AG04449 (cell line): ENCODE measurements at regions not wholly inside any gene's neighbourhood (a gene's known extent, or its start where the extent isn't known, plus 50 kb on each side); places are given as distances from the start of the nearest gene placed in this dataset.

Source experiments
- CTCF ChIA-PET: fragments of 350-600 bp; formaldehyde crosslinking; extraction: SDS; loops from one replicate; lab custom pipeline; 2021; ENCODE audit warnings: antibody characterized with exemption; lab: Yijun Ruan, JAX
- POLR2A ChIA-PET: fragments of 400-600, 350-600 bp; formaldehyde crosslinking; extraction: SDS; loops from one replicate; lab custom pipeline; 2020; ENCODE audit warnings: antibody characterized with exemption, inconsistent platforms; lab: Yijun Ruan, JAX
- DNase-seq: peaks from one replicate; pipeline ENCODE4 v3.0.0-alpha.2; 2010; ENCODE audit warnings: low read depth, low spot score
- H3K4me3 ChIP-seq: 2 replicates; pipeline ENCODE4 v1.5.1; 2011; ENCODE audit warnings: low read depth, mild to moderate bottlenecking, control low read depth, low read length
- TF ChIP-seq, protein P1 (sequence below): IDR thresholded peaks from one replicate; pipeline ENCODE4 v1.5.1; 2011; ENCODE audit warnings: mild to moderate bottlenecking, moderate library complexity, low read length, control low read depth, inconsistent platforms; ENCODE audit not compliant: insufficient read depth; ENCODE audit errors: missing control alignments

- ChIA-PET POLR2A (no interaction called here), CTCF (no interaction called here)
- no peak for DNase-seq
- no peak overlapping the region for H3K4me3 ChIP-seq
- TF ChIP-seq, protein P1, sequence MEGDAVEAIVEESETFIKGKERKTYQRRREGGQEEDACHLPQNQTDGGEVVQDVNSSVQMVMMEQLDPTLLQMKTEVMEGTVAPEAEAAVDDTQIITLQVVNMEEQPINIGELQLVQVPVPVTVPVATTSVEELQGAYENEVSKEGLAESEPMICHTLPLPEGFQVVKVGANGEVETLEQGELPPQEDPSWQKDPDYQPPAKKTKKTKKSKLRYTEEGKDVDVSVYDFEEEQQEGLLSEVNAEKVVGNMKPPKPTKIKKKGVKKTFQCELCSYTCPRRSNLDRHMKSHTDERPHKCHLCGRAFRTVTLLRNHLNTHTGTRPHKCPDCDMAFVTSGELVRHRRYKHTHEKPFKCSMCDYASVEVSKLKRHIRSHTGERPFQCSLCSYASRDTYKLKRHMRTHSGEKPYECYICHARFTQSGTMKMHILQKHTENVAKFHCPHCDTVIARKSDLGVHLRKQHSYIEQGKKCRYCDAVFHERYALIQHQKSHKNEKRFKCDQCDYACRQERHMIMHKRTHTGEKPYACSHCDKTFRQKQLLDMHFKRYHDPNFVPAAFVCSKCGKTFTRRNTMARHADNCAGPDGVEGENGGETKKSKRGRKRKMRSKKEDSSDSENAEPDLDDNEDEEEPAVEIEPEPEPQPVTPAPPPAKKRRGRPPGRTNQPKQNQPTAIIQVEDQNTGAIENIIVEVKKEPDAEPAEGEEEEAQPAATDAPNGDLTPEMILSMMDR = no peak
Observed at GRCh38 chr4:179634862-179635261, 2192.6 kb upstream of the AGA start.

- ChIA-PET POLR2A (no interaction called here), CTCF (no interaction called here)
- DNase-seq = no peak
- no peak overlapping the region for H3K4me3 ChIP-seq
- TF ChIP-seq, protein P1 = no peak
Observed at GRCh38 chr4:179662522-179662921, 2220.3 kb upstream of the AGA start.

DNA sequence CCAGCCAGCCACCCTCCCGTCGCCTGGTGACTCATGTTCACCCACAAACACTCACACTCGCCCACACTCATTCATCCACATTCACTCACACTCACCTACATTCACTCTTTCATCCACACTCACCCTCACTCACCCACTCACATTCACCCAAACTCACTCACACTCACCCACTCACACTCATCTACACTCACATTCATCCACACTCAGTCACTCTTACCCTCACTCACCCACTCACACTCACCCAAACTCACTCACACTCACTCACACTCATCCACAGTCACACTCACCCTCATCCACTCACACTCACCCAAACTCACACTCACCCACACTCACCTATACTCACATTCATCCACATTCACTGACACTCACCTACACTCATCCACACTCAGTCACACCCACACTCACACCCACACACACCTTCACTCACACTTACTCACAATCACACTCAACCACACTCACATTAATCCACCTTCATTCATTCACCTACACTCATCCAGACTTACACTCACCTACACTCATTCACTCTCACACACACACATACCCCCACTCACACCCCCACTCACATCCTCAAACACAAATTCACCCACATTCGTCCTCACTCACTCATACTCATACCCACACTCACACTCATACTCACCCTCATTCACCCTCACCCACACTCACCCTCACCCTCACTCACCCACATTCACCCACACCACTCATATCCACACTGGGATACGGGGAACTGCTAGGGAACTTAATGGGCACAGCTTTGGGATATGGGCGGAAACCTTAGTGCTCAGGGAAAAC, 2221.6 kb upstream of the AGA start:
- DNase-seq = no peak
- CTCF ChIA-PET = no interaction called here
- POLR2A ChIA-PET = no interaction called here
- H3K4me3 ChIP-seq = no peak overlapping the region
- TF ChIP-seq, protein P1 = no peak

DNA sequence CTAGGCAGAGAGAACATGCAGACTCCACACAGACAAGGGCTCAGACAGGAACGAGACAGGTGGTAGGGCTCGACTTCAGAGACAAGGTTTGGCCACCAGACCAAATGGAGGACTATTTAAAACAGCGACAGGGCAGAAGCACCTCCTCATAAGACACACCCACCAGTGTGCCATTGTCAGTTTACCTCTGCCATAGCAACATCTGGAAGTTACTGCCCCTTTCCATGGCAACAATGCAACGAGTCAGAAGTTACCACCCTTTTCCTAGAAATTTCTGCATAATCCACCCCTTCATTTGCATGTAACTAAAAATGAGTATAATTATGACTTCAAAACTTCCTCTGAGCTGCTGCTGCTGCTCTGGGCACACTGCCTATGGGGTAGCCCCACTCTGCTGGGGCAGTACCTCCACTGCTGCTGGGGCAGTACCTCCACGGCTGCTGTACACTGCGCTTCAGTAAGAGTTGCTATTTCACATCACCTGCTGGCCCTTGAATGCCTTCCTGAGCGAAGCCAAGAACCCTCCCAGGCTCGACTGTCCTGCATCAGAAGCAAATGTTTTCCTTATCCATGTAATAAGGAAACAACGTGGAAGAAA, 2222.3 kb upstream of the AGA start:
- TF ChIP-seq, protein P1 = no peak
- ChIA-PET POLR2A (no interaction called here), CTCF (no interaction called here)
- DNase-seq = no peak
- H3K4me3 ChIP-seq = no peak overlapping the region

GRCh38 chr4:179666226-179666625, 2224.0 kb upstream of the AGA start:
- no peak for DNase-seq
- TF ChIP-seq, protein P1 = no peak
- no peak overlapping the region for H3K4me3 ChIP-seq
- POLR2A ChIA-PET = no interaction called here
- CTCF ChIA-PET = no interaction called here

- ChIA-PET POLR2A (no interaction called here), CTCF (no interaction called here)
- H3K4me3 ChIP-seq = no peak overlapping the region
- DNase-seq = no peak
- TF ChIP-seq, protein P1 = no peak
Observed at GRCh38 chr4:179671609-179672008, 2229.4 kb upstream of the AGA start.
